Loucy (cell line): ENCODE measurements at regions not wholly inside any gene's neighbourhood (a gene's known extent, or its start where the extent isn't known, plus 50 kb on each side); places are given as distances from the start of the nearest gene placed in this dataset.
"Not testable (repeated sequence)": the region's sequence is repeated elsewhere in the genome, so short reads cannot be mapped to it uniquely, and the experiment has no call there.

ENCODE experiments used
- H2AFZ ChIP-seq: fragments of 200-600 bp; sonication (generic); 2 replicates; pipeline ENCODE4 v1.6.0; 2016; ENCODE audit warnings: antibody characterized with exemption, mild to moderate bottlenecking, low read length, moderate library complexity
- H3F3A ChIP-seq: fragments of 200-600 bp; 2 replicates; pipeline ENCODE4 v1.6.0; 2016; ENCODE audit warnings: antibody characterized with exemption, low read depth, mild to moderate bottlenecking
- H3K27me3 ChIP-seq: fragments of 200-600 bp; sonication (generic); 2 replicates; pipeline ENCODE4 v1.6.1; 2014; ENCODE audit warnings: low read length, mild to moderate bottlenecking; ENCODE audit not compliant: insufficient read depth, poor library complexity, severe bottlenecking
- H3K36me3 ChIP-seq: fragments of 200-600 bp; sonication (generic); 2 replicates; pipeline ENCODE4 v1.6.1; 2016; ENCODE audit warnings: low read length; ENCODE audit not compliant: insufficient read depth
- H3K4me1 ChIP-seq: fragments of 200-600 bp; sonication (generic); 2 replicates; pipeline ENCODE4 v1.5.1; 2014; ENCODE audit warnings: low read length, mild to moderate bottlenecking; ENCODE audit not compliant: insufficient read depth, poor library complexity, severe bottlenecking
- H3K4me2 ChIP-seq: fragments of 200-600 bp; sonication (generic); 2 replicates; pipeline ENCODE4 v1.6.0; 2014; ENCODE audit warnings: antibody characterized with exemption, low read length, low read depth, mild to moderate bottlenecking; ENCODE audit not compliant: poor library complexity, severe bottlenecking
- H3K4me3 ChIP-seq: fragments of 200-600 bp; sonication (generic); 2 replicates; pipeline ENCODE4 v1.5.1; 2014; ENCODE audit warnings: low read length, mild to moderate bottlenecking, mixed read lengths; ENCODE audit not compliant: poor library complexity, severe bottlenecking
- H3K79me2 ChIP-seq: fragments of 200-600 bp; sonication (generic); 2 replicates; pipeline ENCODE4 v1.6.1; 2014; ENCODE audit warnings: low read length; ENCODE audit not compliant: insufficient read depth
- H3K9ac ChIP-seq: fragments of 200-600 bp; sonication (generic); 2 replicates; pipeline ENCODE4 v1.6.0; 2014; ENCODE audit warnings: mild to moderate bottlenecking, low read depth, low read length, moderate library complexity; ENCODE audit not compliant: poor library complexity, severe bottlenecking
- H3K9me2 ChIP-seq: fragments of 200-600 bp; sonication (generic); replicated peaks from 2 replicates; pipeline ENCODE4 v1.6.1; 2016; ENCODE audit warnings: low read depth, low read length, mixed read lengths
- H3K9me3 ChIP-seq: fragments of 200-600 bp; sonication (generic); 2 replicates; pipeline ENCODE4 v1.6.1; 2014; ENCODE audit warnings: mild to moderate bottlenecking, antibody characterized with exemption, low read length, low read depth; ENCODE audit not compliant: insufficient read depth
- H4K20me1 ChIP-seq: fragments of 200-600 bp; sonication (generic); 2 replicates; pipeline ENCODE4 v1.6.0; 2014; ENCODE audit warnings: antibody characterized with exemption, low read length, mild to moderate bottlenecking; ENCODE audit not compliant: insufficient read depth, poor library complexity, severe bottlenecking
- EZH2phosphoT487 ChIP-seq: fragments of 200-600 bp; IDR thresholded peaks from 2 replicates; pipeline ENCODE4 v1.6.1; 2018; ENCODE audit warnings: antibody characterized with exemption, mild to moderate bottlenecking, moderate library complexity, borderline replicate concordance
- TF ChIP-seq, protein P1 (sequence below): fragments of 200-600 bp; sonication (generic); conservative IDR thresholded peaks from 2 replicates; pipeline ENCODE4 v1.5.1; 2014; ENCODE audit warnings: mild to moderate bottlenecking, antibody characterized with exemption, low read length

DNA sequence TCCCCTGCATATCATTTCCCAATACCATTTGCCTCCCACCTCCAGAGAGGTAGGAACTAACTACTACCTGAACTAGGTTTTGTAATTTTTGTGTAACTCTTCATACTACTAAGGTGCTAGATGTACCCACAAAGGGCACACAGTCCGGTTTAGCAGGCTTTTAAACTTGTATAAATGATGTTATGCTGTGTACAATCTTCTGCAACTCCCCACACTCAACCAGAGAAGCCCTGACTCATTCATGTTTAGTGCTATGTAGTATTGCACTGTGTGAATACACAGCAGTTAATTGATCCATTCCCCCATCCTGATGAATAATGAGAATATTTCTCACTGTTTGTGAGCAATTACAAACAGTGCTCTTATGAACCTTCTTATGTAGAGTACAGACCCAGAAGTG lies 285.6 kb downstream of the SMAD2 start:
- peaks cover 3% of the 10 kb centered on the region; the same call in 1 of the 2 replicates for H3K9me3 ChIP-seq
- no peaks in the 10 kb centered on the region for H3K9me2 ChIP-seq
- H3K4me3 ChIP-seq: no peak overlapping the region
- H3K9ac ChIP-seq: no peak overlapping the region
- TF ChIP-seq, protein P1, sequence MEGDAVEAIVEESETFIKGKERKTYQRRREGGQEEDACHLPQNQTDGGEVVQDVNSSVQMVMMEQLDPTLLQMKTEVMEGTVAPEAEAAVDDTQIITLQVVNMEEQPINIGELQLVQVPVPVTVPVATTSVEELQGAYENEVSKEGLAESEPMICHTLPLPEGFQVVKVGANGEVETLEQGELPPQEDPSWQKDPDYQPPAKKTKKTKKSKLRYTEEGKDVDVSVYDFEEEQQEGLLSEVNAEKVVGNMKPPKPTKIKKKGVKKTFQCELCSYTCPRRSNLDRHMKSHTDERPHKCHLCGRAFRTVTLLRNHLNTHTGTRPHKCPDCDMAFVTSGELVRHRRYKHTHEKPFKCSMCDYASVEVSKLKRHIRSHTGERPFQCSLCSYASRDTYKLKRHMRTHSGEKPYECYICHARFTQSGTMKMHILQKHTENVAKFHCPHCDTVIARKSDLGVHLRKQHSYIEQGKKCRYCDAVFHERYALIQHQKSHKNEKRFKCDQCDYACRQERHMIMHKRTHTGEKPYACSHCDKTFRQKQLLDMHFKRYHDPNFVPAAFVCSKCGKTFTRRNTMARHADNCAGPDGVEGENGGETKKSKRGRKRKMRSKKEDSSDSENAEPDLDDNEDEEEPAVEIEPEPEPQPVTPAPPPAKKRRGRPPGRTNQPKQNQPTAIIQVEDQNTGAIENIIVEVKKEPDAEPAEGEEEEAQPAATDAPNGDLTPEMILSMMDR: no peak
- TF ChIP-seq EZH2phosphoT487: no peak
- no peaks in the 10 kb centered on the region for H3K4me1 ChIP-seq
- no peak overlapping the region for H2AFZ ChIP-seq
- H3K79me2 ChIP-seq: no peaks in the 10 kb centered on the region
- no peaks in the 10 kb centered on the region for H3K36me3 ChIP-seq
- H4K20me1 ChIP-seq: no peaks in the 10 kb centered on the region
- no peaks in the 10 kb centered on the region for H3K27me3 ChIP-seq
- no peak overlapping the region for H3K4me2 ChIP-seq
- no peaks in the 10 kb centered on the region for H3F3A ChIP-seq

- not testable (repeated sequence) for H2AFZ ChIP-seq, H3F3A ChIP-seq, H3K4me1 ChIP-seq, H3K9me3 ChIP-seq, H3K4me2 ChIP-seq, H3K9ac ChIP-seq, H3K36me3 ChIP-seq, H3K79me2 ChIP-seq, H3K4me3 ChIP-seq, H3K27me3 ChIP-seq, H3K9me2 ChIP-seq, H4K20me1 ChIP-seq
Measured at GRCh38 chr18:47637551-47637950, 292.9 kb downstream of the SMAD2 start.

GRCh38 chr18:47635416-47635815 lies 295.0 kb downstream of the SMAD2 start:
- TF ChIP-seq, protein P1: no peak
- TF ChIP-seq EZH2phosphoT487: no peak
- H2AFZ ChIP-seq: no peak overlapping the region
- H4K20me1 ChIP-seq: no peaks in the 10 kb centered on the region
- no peak overlapping the region for H3K4me3 ChIP-seq
- no peaks in the 10 kb centered on the region for H3F3A ChIP-seq
- H3K27me3 ChIP-seq: no peaks in the 10 kb centered on the region
- H3K79me2 ChIP-seq: no peaks in the 10 kb centered on the region
- H3K9me2 ChIP-seq: no peaks in the 10 kb centered on the region
- H3K4me2 ChIP-seq: no peak overlapping the region
- no peaks in the 10 kb centered on the region for H3K4me1 ChIP-seq
- no peak overlapping the region for H3K9ac ChIP-seq
- no peaks in the 10 kb centered on the region for H3K9me3 ChIP-seq
- H3K36me3 ChIP-seq: no peaks in the 10 kb centered on the region

- H3K4me1 ChIP-seq: no peaks in the 10 kb centered on the region
- TF ChIP-seq, protein P1: no peak
- TF ChIP-seq EZH2phosphoT487: no peak
- no peaks in the 10 kb centered on the region for H4K20me1 ChIP-seq
- no peaks in the 10 kb centered on the region for H3K36me3 ChIP-seq
- no peaks in the 10 kb centered on the region for H3F3A ChIP-seq
- H3K9me3 ChIP-seq: no peaks in the 10 kb centered on the region
- no peak overlapping the region for H3K9ac ChIP-seq
- H3K9me2 ChIP-seq: no peaks in the 10 kb centered on the region
- no peak overlapping the region for H2AFZ ChIP-seq
- H3K27me3 ChIP-seq: no peaks in the 10 kb centered on the region
- no peaks in the 10 kb centered on the region for H3K79me2 ChIP-seq
- H3K4me3 ChIP-seq: no peak overlapping the region
- H3K4me2 ChIP-seq: no peak overlapping the region
Measured at GRCh38 chr18:47632970-47633635, 297.4 kb downstream of the SMAD2 start.
